Vagina (tissue), 2 donors: ENCODE measurements at regions not wholly inside any gene's neighbourhood (a gene's known extent, or its start where the extent isn't known, plus 50 kb on each side); places are given as distances from the start of the nearest gene placed in this dataset.

ENCODE experiments used
- DNase-seq, 2 donors: peaks; one replicate each; pipeline ENCODE4 v3.0.0-alpha.2; 2017; ENCODE audit errors: extremely low spot score in 2 of 2
- H3K27ac ChIP-seq: fragments of 200-600 bp; sonication (generic); one replicate; pipeline ENCODE4 v1.5.1; 2019
- H3K27me3 ChIP-seq: fragments of 200-600 bp; sonication (generic); one replicate; pipeline ENCODE4 v1.5.1; 2019
- H3K36me3 ChIP-seq, 2 donors: fragments of 200-600 bp; sonication (generic); one replicate each; pipeline ENCODE4 v1.5.1; 2017 to 2019
- H3K4me1 ChIP-seq: fragments of 200-600 bp; sonication (generic); one replicate; pipeline ENCODE4 v1.5.1; 2019
- H3K4me3 ChIP-seq, 2 donors: fragments of 200-600 bp; sonication (generic); 1 replicate in 1 of 2; 2 replicates in 1 of 2; pipeline ENCODE4 v1.5.1; 2016 to 2019
- H3K9me3 ChIP-seq: fragments of 200-600 bp; sonication (generic); one replicate; pipeline ENCODE4 v1.5.1; 2019
- CTCF ChIP-seq, 3 experiments: fragments of 450-650 bp in 2 of 3; fragments of 200-600 bp in 1 of 3; sonication (generic) in 1 of 3; IDR thresholded peaks; one replicate each; pipeline ENCODE4 v1.5.1; 2017 to 2019; ENCODE audit warnings: antibody characterized with exemption in 3 of 3, mild to moderate bottlenecking in 2 of 3, moderate library complexity in 2 of 3
- POLR2A ChIP-seq, 2 donors: fragments of 450-650 bp; IDR thresholded peaks; one replicate each; pipeline ENCODE4 v1.6.1; 2017; ENCODE audit warnings: antibody characterized with exemption in 2 of 2, mild to moderate bottlenecking in 2 of 2, moderate library complexity in 2 of 2
- POLR2AphosphoS5 ChIP-seq, 2 donors: sonication (generic); formaldehyde crosslinking; IDR thresholded peaks; one replicate each; pipeline ENCODE4 v1.9.0; 2017; ENCODE audit warnings: antibody characterized with exemption in 2 of 2, mild to moderate bottlenecking in 2 of 2, low read depth in 1 of 2; ENCODE audit not compliant: insufficient read depth in 1 of 2
- intact Hi-C: fragments of 100-400 bp; cut with DNase I; formaldehyde crosslinking; loops from one replicate; pipeline ENCODE4 v1.15.1; 2023

GRCh38 chr12:126397660-126398059 is 1332.4 kb downstream of the AACS start:
- no peaks in the 10 kb centered on the region for H3K4me1 ChIP-seq
- no peaks in the 10 kb centered on the region for H3K9me3 ChIP-seq
- no peak overlapping the region for H3K4me3 ChIP-seq
- H3K27ac ChIP-seq: no peak overlapping the region
- intact Hi-C loops: no loop called here
- no peak for DNase-seq
- TF ChIP-seq CTCF (IDR thresholded peaks at IDR 0.05) (no peak), POLR2AphosphoS5 (IDR thresholded peaks at IDR 0.05; ENCODE audit: insufficient read depth in 1 of 2, low read depth in 1 of 2) (no peak), POLR2A (IDR thresholded peaks at IDR 0.05) (no peak)
- H3K27me3 ChIP-seq: no peaks in the 10 kb centered on the region
- H3K36me3 ChIP-seq: no peaks in the 10 kb centered on the region

GRCh38 chr12:126400831-126401230 is 1335.6 kb downstream of the AACS start:
- no peak overlapping the region for H3K4me3 ChIP-seq
- intact Hi-C loops: no loop called here
- H3K36me3 ChIP-seq: no peaks in the 10 kb centered on the region
- H3K9me3 ChIP-seq: no peaks in the 10 kb centered on the region
- no peaks in the 10 kb centered on the region for H3K27me3 ChIP-seq
- no peak overlapping the region for H3K27ac ChIP-seq
- TF ChIP-seq POLR2A (IDR thresholded peaks at IDR 0.05) (no peak), POLR2AphosphoS5 (IDR thresholded peaks at IDR 0.05; ENCODE audit: insufficient read depth in 1 of 2, low read depth in 1 of 2) (no peak), CTCF (IDR thresholded peaks at IDR 0.05) (no peak)
- H3K4me1 ChIP-seq: no peaks in the 10 kb centered on the region
- no peak for DNase-seq

GRCh38 chr12:126404293-126404881 is 1339.2 kb downstream of the AACS start:
- no peak for TF ChIP-seq POLR2A (IDR thresholded peaks at IDR 0.05)
- no peak for TF ChIP-seq POLR2AphosphoS5 (IDR thresholded peaks at IDR 0.05; ENCODE audit: insufficient read depth in 1 of 2, low read depth in 1 of 2)
- no peak for TF ChIP-seq CTCF (IDR thresholded peaks at IDR 0.05)
- H3K36me3 ChIP-seq: no peaks in the 10 kb centered on the region
- H3K27ac ChIP-seq: no peak overlapping the region
- no peaks in the 10 kb centered on the region for H3K9me3 ChIP-seq
- no peaks in the 10 kb centered on the region for H3K27me3 ChIP-seq
- no peak for DNase-seq
- intact Hi-C loops: no loop called here
- H3K4me1 ChIP-seq: no peaks in the 10 kb centered on the region
- H3K4me3 ChIP-seq: no peak overlapping the region

GRCh38 chr12:126418400-126418799 is 1353.2 kb downstream of the AACS start:
- intact Hi-C loops: no loop called here
- no peak for DNase-seq
- TF ChIP-seq CTCF (IDR thresholded peaks at IDR 0.05) (no peak), POLR2A (IDR thresholded peaks at IDR 0.05) (no peak), POLR2AphosphoS5 (IDR thresholded peaks at IDR 0.05; ENCODE audit: insufficient read depth in 1 of 2, low read depth in 1 of 2) (no peak)

GRCh38 chr12:126419131-126419530 is 1353.9 kb downstream of the AACS start:
- intact Hi-C loops: no loop called here
- no peak for TF ChIP-seq POLR2A (IDR thresholded peaks at IDR 0.05)
- TF ChIP-seq CTCF (IDR thresholded peaks at IDR 0.05): no peak
- TF ChIP-seq POLR2AphosphoS5 (IDR thresholded peaks at IDR 0.05; ENCODE audit: insufficient read depth in 1 of 2, low read depth in 1 of 2): no peak
- H3K4me3 ChIP-seq: no peak overlapping the region

More at GRCh38 chr12:126418400-126418799, 1353.2 kb downstream of the AACS start:
- H3K36me3 ChIP-seq: no peaks in the 10 kb centered on the region
- no peaks in the 10 kb centered on the region for H3K9me3 ChIP-seq
- H3K4me1 ChIP-seq: no peaks in the 10 kb centered on the region
- no peak overlapping the region for H3K27ac ChIP-seq
- no peak overlapping the region for H3K4me3 ChIP-seq
- H3K27me3 ChIP-seq: no peaks in the 10 kb centered on the region

More at GRCh38 chr12:126419131-126419530, 1353.9 kb downstream of the AACS start:
- no peak overlapping the region for H3K27ac ChIP-seq
- H3K9me3 ChIP-seq: no peaks in the 10 kb centered on the region
- no peaks in the 10 kb centered on the region for H3K27me3 ChIP-seq
- no peaks in the 10 kb centered on the region for H3K4me1 ChIP-seq
- no peaks in the 10 kb centered on the region for H3K36me3 ChIP-seq
- no peak for DNase-seq
